ENCODE measurements at regions not wholly inside any gene's neighbourhood (a gene's known extent, or its start where the extent isn't known, plus 50 kb on each side); places are given as distances from the start of the nearest gene placed in this dataset.
"Not testable (repeated sequence)": the region's sequence is repeated elsewhere in the genome, so short reads cannot be mapped to it uniquely, and the experiment has no call there.

DNA sequence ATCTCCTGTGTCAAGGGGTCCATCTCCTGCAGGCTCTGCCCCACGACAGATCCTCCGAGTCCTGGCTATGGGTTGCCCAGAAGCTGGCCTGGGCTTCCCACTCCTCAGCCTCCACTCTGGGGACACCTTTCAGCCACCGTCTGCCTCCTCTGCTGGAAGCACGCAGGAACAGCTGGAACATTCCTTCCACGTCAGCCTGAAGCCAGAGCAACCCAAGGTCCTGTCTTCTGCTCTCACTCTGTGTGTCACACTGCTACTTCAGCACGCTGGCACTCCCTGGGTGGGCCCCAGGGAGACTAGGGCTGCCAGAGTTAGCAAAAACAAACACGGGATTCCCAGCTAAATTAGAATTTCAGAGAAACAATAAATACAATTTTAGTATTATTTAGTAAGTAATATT lies 148.8 kb downstream of the HRH4 start:
- DNase-seq (ENCODE audit: low spot score): no peak
- no peak for ATAC-seq
- intact Hi-C loops (cut with DNase I): no loop called here

DNA sequence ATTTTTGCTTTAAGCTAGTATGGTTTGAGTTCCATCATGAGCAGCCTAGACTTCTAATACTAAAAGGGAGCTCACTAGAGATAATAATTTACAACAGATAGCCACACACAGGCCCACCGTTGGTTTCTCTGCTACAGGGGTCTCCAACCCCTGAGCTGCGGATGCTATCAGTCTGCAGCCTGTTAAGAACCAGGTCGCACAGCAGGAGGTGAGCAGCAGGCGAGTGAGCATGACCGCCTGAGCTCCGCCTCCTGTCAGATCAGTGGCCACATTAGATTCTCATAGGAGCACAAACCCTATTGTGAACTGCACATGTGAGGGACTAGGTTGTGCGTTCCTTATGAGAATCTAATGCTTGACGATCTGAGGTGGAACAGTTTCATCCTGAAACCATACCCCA lies 150.6 kb downstream of the HRH4 start:
- ATAC-seq: no peak
- no peak for DNase-seq (ENCODE audit: low spot score)
- intact Hi-C loops (cut with DNase I): no loop called here

- ATAC-seq (no peak), DNase-seq (ENCODE audit: low spot score) (no peak)
- intact Hi-C loops (cut with DNase I): no loop called here
Observed at GRCh38 chr18:24613896-24614640, 153.6 kb downstream of the HRH4 start.

- intact Hi-C loops (cut with DNase I): no loop called here
- ATAC-seq: no peak
Observed at GRCh38 chr18:24616653-24617052, 156.2 kb downstream of the HRH4 start.

DNA sequence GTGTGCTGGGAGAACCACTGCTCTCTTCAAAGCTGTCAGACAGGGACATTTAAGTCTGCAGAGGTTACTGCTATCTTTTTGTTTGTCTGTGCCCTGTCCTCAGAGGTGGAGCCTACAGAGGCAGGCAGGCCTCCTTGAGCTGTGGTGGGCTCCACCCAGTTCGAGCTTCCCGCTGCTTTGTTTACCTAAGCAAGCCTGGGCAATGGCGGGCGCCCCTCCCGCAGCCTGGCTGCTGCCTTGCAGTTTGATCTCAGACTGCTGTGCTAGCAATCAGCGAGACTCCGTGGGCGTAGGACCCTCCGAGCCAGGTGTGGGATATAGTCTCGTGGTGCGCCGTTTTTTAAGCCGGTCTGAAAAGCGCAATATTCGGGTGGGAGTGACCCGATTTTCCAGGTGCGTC lies 164.0 kb downstream of the HRH4 start:
- ATAC-seq; DNase-seq (ENCODE audit: low spot score); intact Hi-C loops (cut with DNase I): not testable (repeated sequence)

More at GRCh38 chr18:24616653-24617052, 156.2 kb downstream of the HRH4 start:
- no peak for DNase-seq (ENCODE audit: low spot score)

GRCh38 chr18:24627644-24628315 lies 167.3 kb downstream of the HRH4 start:
- DNase-seq (ENCODE audit: low spot score) (no peak), ATAC-seq (no peak)
- intact Hi-C loops (cut with DNase I): no loop called here

GRCh38 chr18:24628326-24628725 lies 167.9 kb downstream of the HRH4 start:
- no peak for ATAC-seq
- intact Hi-C loops (cut with DNase I): no loop called here
- DNase-seq (ENCODE audit: low spot score): no peak

- intact Hi-C loops (cut with DNase I): no loop called here
- ATAC-seq (no peak), DNase-seq (ENCODE audit: low spot score) (no peak)
Observed at GRCh38 chr18:24629921-24630320, 169.5 kb downstream of the HRH4 start.

- no peak for ATAC-seq
- intact Hi-C loops (cut with DNase I): no loop called here
- DNase-seq (ENCODE audit: low spot score): no peak
Observed at GRCh38 chr18:24630346-24630880, 170.0 kb downstream of the HRH4 start.

GRCh38 chr18:24631243-24632025 lies 171.0 kb downstream of the HRH4 start:
- intact Hi-C loops (cut with DNase I): no loop called here
- ATAC-seq (no peak), DNase-seq (ENCODE audit: low spot score) (no peak)

GRCh38 chr18:24632158-24632988 lies 171.9 kb downstream of the HRH4 start:
- no peak for ATAC-seq
- intact Hi-C loops (cut with DNase I): no loop called here
- DNase-seq (ENCODE audit: low spot score): no peak

GRCh38 chr18:24633121-24633520 lies 172.7 kb downstream of the HRH4 start:
- intact Hi-C loops (cut with DNase I): no loop called here
- DNase-seq (ENCODE audit: low spot score): no peak
- ATAC-seq: no peak

- no peak for DNase-seq (ENCODE audit: low spot score)
- intact Hi-C loops (cut with DNase I): no loop called here
- ATAC-seq: no peak
Observed at GRCh38 chr18:24649571-24649970, 189.1 kb downstream of the HRH4 start.

GRCh38 chr18:24651434-24651833 lies 191.0 kb downstream of the HRH4 start:
- no peak for DNase-seq (ENCODE audit: low spot score)
- intact Hi-C loops (cut with DNase I): no loop called here
- ATAC-seq: no peak

GRCh38 chr18:24656050-24656449 lies 195.6 kb downstream of the HRH4 start:
- no peak for DNase-seq (ENCODE audit: low spot score)
- ATAC-seq: no peak
- intact Hi-C loops (cut with DNase I): loop anchor here (2.0 kb wide), 1 partner anchor 803 kb away; no protein-coding TSS in a partner anchor

DNA sequence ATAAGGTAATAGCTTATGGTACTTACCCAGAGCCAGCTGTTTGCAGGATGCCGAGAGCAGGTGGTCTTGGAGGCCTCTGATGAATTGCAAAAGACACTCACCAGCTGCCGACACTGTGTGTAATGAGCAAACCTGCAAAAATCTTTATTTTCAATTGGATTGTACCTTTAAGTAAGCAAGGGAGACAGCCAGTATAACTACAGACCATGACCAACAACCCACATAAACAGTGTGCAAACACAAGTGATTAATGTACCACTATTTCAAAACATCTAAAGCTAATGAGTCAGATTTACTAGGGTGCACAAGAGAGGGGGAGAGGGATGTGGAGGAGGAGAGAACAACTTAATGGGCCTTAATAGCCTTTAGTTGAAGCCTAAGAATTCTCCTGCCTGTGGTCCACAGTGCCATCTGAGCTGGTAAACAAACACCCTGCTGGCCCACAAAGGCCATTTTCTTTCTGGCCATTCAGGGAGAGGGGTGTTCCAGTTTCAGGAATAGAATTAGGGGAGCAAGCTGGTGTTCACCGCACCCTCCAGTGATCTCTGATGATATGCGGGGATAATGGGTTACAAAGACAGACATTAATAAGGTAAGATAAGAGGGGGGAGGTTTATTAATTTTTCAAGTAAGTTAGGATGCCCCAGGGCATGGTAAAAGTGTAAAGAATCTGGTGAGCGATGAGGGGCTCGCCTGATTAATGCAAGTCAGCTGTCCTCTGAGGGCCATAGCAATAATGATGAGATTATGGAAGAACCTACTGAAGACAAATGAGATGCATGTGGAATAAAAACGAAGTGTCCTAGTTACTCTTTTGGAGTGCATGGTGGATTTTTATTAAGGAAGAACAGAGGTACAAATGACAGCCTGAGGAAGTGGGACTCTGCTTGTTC lies 196.4 kb downstream of the HRH4 start:
- DNase-seq (ENCODE audit: low spot score) (no peak), ATAC-seq (no peak)
- intact Hi-C loops (cut with DNase I): loop anchor here (2.0 kb wide), 1 partner anchor 802 kb away; no protein-coding TSS in a partner anchor

GRCh38 chr18:24657444-24657842 lies 197.0 kb downstream of the HRH4 start:
- ATAC-seq (no peak), DNase-seq (ENCODE audit: low spot score) (no peak)
- intact Hi-C loops (cut with DNase I): loop anchor here (2.0 kb wide), 1 partner anchor 801 kb away; no protein-coding TSS in a partner anchor

DNA sequence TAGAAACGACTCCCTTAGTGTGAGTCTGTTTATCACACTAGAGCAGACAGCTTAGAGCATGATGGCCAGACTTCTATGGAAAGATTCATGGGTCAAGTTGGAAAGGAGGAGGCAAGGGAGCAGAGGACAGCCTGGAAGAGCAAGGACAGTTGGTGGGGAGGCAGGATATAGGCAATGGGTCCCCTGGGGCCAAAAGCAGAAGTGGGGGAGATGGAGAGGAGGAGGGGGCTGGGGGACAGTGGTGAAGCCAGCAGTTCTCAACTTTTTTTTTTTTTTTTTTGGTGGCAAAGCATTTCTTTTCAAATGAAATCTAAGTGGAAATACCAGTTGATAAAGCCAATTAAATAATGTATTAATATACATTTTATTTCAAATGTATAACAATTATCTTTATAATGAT lies 197.9 kb downstream of the HRH4 start:
- DNase-seq (ENCODE audit: low spot score): no peak
- ATAC-seq: no peak
- intact Hi-C loops (cut with DNase I): no loop called here

All from sciatic nerve (tissue), 2 donors.